Natural killer cell (primary cell): ENCODE measurements at regions not wholly inside any gene's neighbourhood (a gene's known extent, or its start where the extent isn't known, plus 50 kb on each side); places are given as distances from the start of the nearest gene placed in this dataset.

Experiments
- ATAC-seq, 3 donors: fragments of 150-1000 bp in 2 of 3; fragments of 200-7000 bp in 1 of 3; cut with Tn5 transposase; 1 replicate in 1 of 3; 2 replicates in 2 of 3; pipeline ENCODE4 v1.10.0; 2021; ENCODE audit warnings: mild to moderate bottlenecking in 2 of 3, moderate library complexity in 2 of 3
- DNase-seq, 2 donors: peaks; one replicate each; pipeline versions ENCODE4 v3.0.0 to v3.0.0-alpha.2; 2013 to 2021; ENCODE audit warnings: mixed read lengths in 1 of 2
- H3K27ac ChIP-seq: one replicate; pipeline ENCODE4 v1.5.1; 2013; ENCODE audit warnings: mild to moderate bottlenecking, low read length
- H3K27me3 ChIP-seq: one replicate; pipeline ENCODE4 v1.6.1; 2013; ENCODE audit warnings: low read length; ENCODE audit not compliant: control insufficient read depth, insufficient read depth
- H3K36me3 ChIP-seq: one replicate; pipeline ENCODE4 v1.6.1; 2013; ENCODE audit warnings: low read length; ENCODE audit not compliant: control insufficient read depth, insufficient read depth
- H3K4me1 ChIP-seq: one replicate; pipeline ENCODE4 v1.6.1; 2013; ENCODE audit warnings: low read length; ENCODE audit not compliant: control insufficient read depth, insufficient read depth
- H3K4me3 ChIP-seq: one replicate; pipeline ENCODE4 v1.5.1; 2013; ENCODE audit warnings: low read length
- H3K9me3 ChIP-seq: one replicate; pipeline ENCODE4 v1.6.1; 2013; ENCODE audit warnings: low read length; ENCODE audit not compliant: control insufficient read depth, insufficient read depth
- H3K27ac Mint-ChIP-seq, 2 donors: one replicate each; pipeline ENCODE4 v1.8.0; 2022; ENCODE audit warnings: mild to moderate bottlenecking in 2 of 2, mixed read lengths in 2 of 2, moderate library complexity in 1 of 2
- H3K27me3 Mint-ChIP-seq, 2 donors: one replicate each; pipeline ENCODE4 v1.8.0; 2022; ENCODE audit warnings: low read depth in 2 of 2, mixed read lengths in 2 of 2
- H3K36me3 Mint-ChIP-seq: one replicate; pipeline ENCODE4 v1.8.0; 2022; ENCODE audit warnings: mixed read lengths
- H3K4me1 Mint-ChIP-seq, 2 donors: one replicate each; pipeline ENCODE4 v1.8.0; 2022; ENCODE audit warnings: mixed read lengths in 2 of 2
- H3K4me3 Mint-ChIP-seq: one replicate; pipeline ENCODE4 v1.8.0; 2022; ENCODE audit warnings: mild to moderate bottlenecking, moderate library complexity, mixed read lengths
- H3K9me3 Mint-ChIP-seq, 2 donors: one replicate each; pipeline ENCODE4 v1.8.0; 2022; ENCODE audit warnings: mixed read lengths in 2 of 2
- WGBS: methylation state at CpG from one replicate; pipeline ENCODE4 v1.1.7; 2013; ENCODE audit warnings: missing lambda C conversion rate; ENCODE audit not compliant: insufficient coverage; 5-methylcytosine and 5-hydroxymethylcytosine counted together
- intact Hi-C: fragments of 100-400 bp; cut with micrococcal nuclease; formaldehyde crosslinking; loops from one replicate; pipeline ENCODE4 v1.14.2; 2022
- TF ChIP-seq, protein P1 (sequence below): fragments of 200-600 bp; IDR thresholded peaks from one replicate; pipeline ENCODE4 v1.8.0; 2022; ENCODE audit warnings: antibody characterized with exemption

DNA sequence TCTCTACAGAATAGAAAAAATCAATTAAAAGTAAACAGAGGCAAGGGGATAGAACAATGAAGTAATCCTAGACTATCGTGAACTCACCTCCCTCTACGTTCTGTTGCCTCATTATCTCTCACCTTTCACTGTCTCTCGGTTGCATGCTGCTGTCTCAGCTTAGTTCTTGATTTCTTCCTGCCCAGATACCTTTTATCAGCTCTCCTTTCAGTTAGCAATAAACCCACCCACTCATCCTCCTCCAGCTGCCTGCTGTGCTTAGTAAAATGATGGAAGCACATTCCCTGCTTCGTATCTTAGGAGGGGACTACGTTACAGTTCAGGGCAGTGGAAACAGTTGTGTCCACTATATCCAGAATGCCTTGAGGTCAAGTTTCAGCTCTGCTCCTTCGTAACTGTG, 1709.5 kb upstream of the AGA start:
- Mint-ChIP-seq H3K4me3 (no peak overlapping the region), H3K27ac (no peak overlapping the region), H3K4me1 (no peaks in the 10 kb centered on the region), H3K36me3 (no peaks in the 10 kb centered on the region), H3K9me3 (peaks cover 10 to 14% of the 10 kb centered on the region in 2 donors), H3K27me3 (no peaks in the 10 kb centered on the region)
- 76% methylated on average over 6 of the region's 6 CpGs for WGBS
- H3K27ac ChIP-seq, result no peak overlapping the region
- no peak overlapping the region for H3K4me3 ChIP-seq
- ATAC-seq (no peak), DNase-seq (no peak)
- H3K27me3 ChIP-seq, result no peaks in the 10 kb centered on the region
- H3K36me3 ChIP-seq, result no peaks in the 10 kb centered on the region
- intact Hi-C loops, result no loop called here
- no peaks in the 10 kb centered on the region for H3K9me3 ChIP-seq
- H3K4me1 ChIP-seq, result no peaks in the 10 kb centered on the region
- TF ChIP-seq, protein P1, sequence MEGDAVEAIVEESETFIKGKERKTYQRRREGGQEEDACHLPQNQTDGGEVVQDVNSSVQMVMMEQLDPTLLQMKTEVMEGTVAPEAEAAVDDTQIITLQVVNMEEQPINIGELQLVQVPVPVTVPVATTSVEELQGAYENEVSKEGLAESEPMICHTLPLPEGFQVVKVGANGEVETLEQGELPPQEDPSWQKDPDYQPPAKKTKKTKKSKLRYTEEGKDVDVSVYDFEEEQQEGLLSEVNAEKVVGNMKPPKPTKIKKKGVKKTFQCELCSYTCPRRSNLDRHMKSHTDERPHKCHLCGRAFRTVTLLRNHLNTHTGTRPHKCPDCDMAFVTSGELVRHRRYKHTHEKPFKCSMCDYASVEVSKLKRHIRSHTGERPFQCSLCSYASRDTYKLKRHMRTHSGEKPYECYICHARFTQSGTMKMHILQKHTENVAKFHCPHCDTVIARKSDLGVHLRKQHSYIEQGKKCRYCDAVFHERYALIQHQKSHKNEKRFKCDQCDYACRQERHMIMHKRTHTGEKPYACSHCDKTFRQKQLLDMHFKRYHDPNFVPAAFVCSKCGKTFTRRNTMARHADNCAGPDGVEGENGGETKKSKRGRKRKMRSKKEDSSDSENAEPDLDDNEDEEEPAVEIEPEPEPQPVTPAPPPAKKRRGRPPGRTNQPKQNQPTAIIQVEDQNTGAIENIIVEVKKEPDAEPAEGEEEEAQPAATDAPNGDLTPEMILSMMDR, result no peak

DNA sequence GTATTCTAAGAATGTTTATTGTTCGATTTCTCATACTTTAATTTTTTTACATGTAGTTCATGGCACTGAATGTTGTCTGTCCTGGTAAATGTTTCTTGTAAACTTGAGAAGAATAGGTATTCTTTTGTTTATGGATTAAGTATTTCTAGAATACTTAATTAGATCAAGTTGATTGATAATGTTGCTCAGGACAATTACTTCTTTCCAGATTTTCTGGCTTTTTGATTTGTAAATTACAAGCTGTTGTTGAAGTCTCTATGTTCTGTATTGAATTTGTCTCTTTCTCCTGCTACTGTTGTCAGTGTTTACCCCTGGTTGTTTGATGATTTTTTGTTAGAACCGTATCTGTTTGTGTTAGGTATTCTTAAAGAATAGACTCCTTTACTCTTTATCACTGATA, 1720.9 kb upstream of the AGA start:
- TF ChIP-seq, protein P1, result no peak
- H3K9me3 ChIP-seq, result no peaks in the 10 kb centered on the region
- no peak for ATAC-seq
- intact Hi-C loops, result no loop called here
- no CpG with 5 or more reads among the region's 2 CpGs for WGBS
- DNase-seq, result no peak
- Mint-ChIP-seq H3K27ac (no peak overlapping the region), H3K4me3 (no peak overlapping the region), H3K9me3 (peaks cover 24 to 30% of the 10 kb centered on the region in 2 donors), H3K27me3 (no peaks in the 10 kb centered on the region), H3K4me1 (no peaks in the 10 kb centered on the region), H3K36me3 (peaks cover 27% of the 10 kb centered on the region)
- H3K27ac ChIP-seq, result no peak overlapping the region
- H3K4me3 ChIP-seq, result no peak overlapping the region
- no peaks in the 10 kb centered on the region for H3K4me1 ChIP-seq
- H3K27me3 ChIP-seq, result no peaks in the 10 kb centered on the region
- no peaks in the 10 kb centered on the region for H3K36me3 ChIP-seq

DNA sequence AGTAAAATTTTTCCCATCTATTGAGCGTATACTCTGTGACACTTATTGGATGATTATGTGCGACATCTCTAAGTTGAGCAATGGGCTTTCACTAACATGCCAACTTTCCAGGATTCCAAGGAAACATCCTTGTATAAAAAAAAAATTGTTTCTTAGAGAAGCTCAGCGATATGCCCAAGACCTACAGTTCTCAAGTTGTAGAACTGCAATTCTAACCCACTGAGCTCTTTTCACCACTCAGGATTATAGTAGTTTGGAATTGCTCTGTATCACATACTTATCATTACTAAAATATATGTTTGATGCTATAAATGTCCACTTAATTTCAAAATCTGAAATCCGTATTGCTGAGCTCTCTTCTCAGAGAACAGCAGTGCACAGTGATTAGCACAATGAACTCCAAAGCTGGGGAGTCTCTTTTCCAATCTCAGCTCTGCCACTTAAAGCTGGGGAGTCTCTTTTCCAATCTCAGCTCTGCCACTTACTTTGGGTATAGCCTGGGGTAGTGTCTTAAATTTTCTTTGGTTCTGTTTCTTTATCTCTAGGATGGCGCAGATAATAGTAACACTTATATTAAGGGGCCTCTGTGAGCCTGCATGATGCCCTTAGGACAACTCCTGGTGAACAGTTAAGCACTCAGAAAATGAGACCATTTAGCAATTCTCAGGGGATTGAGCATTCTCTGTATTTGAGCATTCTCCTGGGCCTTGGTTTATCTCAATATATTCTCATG, 1722.2 kb upstream of the AGA start:
- H3K9me3 Mint-ChIP-seq, result peaks cover 27 to 41% of the 10 kb centered on the region in 2 donors
- Histone ChIP-seq H3K36me3 (no peaks in the 10 kb centered on the region), H3K9me3 (no peaks in the 10 kb centered on the region), H3K27ac (no peak overlapping the region), H3K4me1 (no peaks in the 10 kb centered on the region), H3K4me3 (no peak overlapping the region), H3K27me3 (no peaks in the 10 kb centered on the region)
- DNase-seq (no peak), ATAC-seq (no peak)
- peaks cover 33% of the 10 kb centered on the region for H3K36me3 Mint-ChIP-seq
- no peak overlapping the region for H3K27ac Mint-ChIP-seq
- no peaks in the 10 kb centered on the region for H3K4me1 Mint-ChIP-seq
- TF ChIP-seq, protein P1, result no peak
- no peak overlapping the region for H3K4me3 Mint-ChIP-seq
- no peaks in the 10 kb centered on the region for H3K27me3 Mint-ChIP-seq
- WGBS, result 95% methylated on average over 4 of the region's 5 CpGs
- intact Hi-C loops, result no loop called here
